ENCODE measurements at regions not wholly inside any gene's neighbourhood (a gene's known extent, or its start where the extent isn't known, plus 50 kb on each side); places are given as distances from the start of the nearest gene placed in this dataset.
"Not testable (repeated sequence)": the region's sequence is repeated elsewhere in the genome, so short reads cannot be mapped to it uniquely, and the experiment has no call there.

DNA sequence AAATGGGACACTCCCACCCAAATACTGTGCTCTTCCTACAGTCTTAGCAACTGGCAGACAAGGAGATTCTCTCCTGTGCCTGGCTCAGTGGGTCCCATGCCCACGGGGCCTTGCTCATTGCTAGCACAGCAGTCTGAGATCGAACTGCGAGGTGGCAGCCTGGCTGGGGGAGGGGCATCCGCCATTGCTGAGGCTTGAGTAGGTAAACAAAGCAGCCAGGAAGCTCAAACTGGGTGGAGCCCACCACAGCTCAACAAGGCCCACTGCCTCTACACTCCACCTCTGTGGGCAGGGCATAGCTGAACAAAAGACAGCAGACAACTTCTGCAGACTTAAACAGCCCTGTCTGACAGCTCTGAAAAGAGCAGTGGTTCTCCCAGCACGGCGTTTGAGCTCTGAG lies 174.8 kb downstream of the COL12A1 start:
- not testable (repeated sequence) for DNase-seq

DNA sequence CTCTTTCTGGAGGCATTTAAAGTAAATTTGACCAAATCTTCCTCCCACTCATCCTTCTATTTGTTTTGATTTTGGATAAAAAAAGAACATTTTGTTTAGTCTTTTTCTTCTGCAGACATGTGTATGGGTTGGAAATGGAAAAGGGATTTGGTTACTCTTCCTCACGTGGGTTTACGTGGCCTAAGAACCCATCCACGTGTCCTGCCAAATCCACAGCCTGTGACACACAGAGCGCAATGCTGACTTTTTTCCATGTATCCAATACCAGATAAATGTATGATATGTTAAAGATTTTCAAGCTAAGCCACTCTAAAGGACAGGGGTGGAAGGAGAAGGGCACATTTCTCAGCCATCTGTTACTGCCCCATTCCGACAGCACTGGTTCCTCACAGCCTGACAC lies 176.5 kb downstream of the COL12A1 start:
- no peak for DNase-seq

DNA sequence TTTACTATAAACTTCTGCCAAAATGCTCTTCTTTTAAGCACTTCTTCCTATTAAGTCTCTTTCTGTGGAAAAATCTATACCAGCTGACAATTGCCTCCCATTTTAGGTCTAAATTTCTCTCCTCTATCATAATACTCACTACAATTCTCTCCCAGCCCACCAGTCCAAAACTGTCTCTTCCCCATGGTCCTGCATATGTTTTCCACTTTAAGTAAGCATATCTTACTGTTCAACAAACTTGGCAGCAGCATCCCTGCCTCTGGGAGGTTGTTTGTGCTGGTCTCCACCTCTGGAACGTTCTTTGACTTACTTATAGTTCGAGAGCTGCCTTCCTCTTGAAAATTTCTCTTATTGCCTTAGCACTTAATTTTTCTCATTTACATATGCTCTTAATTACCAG lies 180.5 kb downstream of the COL12A1 start:
- DNase-seq, result no peak

DNA sequence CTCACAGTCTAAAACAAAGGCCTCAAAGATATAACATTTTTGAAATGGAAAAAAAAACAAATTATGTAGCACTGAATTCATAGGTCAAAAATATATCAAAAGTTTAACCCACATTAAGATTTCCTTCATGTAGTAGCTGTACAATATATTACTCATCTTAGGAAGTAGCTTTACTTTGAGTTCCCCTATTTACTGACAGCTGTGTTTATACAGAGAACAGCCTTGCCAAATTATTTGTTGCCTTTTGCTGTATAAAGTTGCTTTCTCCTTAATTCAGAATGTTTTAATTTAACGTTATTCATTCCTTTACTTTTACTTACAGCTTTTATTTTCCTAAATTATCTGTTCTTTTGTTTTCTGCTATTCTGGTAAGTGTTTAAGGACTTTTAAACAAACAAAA lies 181.0 kb downstream of the COL12A1 start:
- DNase-seq, result no peak

DNA sequence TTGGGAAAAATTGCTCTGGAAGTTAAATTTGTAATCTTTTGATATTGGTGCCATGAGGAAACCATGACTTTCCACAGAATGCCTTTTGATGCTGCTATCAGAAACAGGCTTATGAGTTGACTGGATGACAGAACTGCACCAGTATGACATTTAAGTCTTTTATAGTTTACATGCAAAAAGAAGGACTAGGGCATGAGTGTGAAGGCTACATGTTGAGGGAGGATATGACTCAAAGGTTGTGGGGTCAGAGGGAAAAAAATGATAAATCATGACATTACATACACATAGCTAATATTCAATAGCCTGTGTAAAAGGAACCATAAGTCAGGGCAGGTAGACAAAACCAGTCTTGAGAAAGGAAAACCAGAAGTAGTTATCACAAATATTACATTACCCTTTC lies 182.2 kb downstream of the COL12A1 start:
- DNase-seq, result no peak

DNA sequence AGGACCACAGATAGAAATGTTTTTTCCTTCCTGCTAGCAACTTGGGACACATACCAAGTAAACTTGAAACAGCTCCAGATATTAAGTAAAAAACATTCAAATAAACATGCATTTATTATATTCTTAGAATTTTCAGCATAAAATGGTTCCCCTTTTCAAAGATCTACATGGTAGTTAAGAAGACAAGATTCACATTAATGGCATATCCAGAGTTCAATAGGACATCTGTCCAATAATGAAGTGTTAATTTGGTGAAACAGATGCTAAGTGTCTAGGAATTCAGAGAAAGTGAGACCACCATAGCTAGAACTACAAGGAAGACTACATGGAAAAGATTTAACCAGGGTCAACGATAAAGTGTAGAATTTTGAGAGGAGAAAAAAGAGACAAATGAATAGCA lies 184.9 kb downstream of the COL12A1 start:
- DNase-seq, result no peak

DNA sequence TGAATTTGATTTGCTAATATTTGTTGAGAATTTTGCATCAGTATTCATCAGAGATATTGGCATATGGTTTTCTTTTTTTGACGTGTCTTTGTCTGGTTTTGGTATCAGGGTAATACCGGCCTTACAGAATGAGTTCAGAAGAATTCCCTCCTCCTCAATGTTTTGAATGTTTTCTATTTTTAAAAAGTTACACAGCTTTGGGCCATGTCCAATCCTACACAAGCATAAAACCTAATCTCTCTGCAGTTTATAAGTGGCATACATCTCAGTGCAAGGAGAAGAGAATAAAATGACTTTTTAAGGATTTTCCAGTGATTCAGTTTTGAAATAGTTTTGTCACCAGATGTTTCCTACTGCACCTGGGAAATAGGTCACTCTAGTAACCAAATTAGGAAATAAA lies 185.5 kb downstream of the COL12A1 start:
- no peak for DNase-seq

DNA sequence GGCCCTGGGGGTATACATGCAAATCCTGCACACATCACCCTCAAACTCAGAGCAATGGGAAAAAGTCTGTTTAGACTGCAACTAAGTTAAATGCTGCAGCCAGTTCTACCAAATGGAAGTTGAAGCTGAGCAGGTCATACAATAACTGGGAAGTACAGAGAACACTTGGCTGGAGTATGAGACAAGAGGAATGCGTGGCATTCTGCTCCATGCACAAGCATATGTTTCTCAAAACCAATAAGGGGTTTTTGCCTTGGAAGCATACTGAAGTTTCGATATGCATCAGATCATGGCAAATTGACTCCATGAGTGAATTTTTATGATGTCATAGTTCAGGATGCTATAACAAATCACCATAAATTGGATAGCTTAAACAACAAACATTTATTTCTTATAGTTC lies 193.8 kb downstream of the COL12A1 start:
- DNase-seq, result no peak

DNA sequence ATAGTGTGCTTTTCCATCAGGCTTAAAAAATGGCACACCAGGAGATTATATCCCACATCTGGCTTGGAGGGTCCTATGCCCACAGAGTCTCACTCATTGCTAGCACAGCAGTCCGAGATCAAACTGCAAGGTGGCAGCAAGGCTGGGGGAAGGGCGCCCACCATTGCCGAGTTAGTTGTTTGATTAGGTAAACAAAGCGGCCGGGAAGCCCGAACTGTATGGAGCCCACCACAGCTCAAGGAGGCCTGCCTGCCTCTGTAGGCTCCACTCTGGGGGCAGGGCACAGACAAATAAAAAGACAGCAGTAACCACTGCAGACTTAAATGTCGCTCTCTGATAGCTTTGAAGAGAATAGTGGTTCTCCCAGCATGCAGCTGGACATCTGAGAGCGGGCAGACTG lies 201.9 kb downstream of the COL12A1 start:
- not testable (repeated sequence) for DNase-seq

DNA sequence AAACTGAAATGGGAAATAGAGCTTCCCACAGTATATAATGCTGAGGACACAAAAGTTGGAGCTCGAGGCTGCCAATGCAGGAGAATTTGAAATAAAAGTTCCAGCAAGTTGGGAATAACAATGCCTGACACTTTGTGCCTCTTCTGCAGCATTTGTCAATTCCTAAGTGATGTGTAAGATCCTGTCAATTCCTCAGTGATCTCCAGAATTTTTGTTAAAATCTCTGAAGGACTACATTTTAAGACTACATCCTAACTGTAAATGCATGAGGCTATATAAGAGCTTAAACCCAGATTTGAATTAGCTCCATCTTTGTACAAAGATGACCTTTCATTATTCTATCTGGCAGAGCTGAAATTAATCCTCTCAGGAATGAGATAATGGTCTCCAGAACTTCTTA lies 208.2 kb downstream of the COL12A1 start:
- no peak for DNase-seq

DNA sequence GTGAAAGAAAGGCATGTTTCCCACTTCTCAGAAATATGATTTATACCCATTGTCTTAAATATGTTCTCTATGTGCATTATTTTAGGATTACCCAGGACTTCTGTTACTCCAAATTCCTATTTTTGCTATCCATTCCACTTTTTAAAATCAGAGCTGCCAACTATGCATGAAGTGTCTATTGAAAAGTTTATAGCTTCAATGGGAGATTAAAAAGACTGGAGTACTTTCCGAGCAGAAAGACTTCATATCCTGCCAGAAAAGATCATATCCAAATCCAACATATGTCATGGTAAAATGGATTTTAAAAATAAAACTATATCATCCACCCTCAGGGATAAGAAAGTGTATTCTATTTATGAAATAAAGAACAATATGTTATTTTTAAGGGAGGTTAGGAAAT lies 212.7 kb downstream of the COL12A1 start:
- no peak for DNase-seq

DNA sequence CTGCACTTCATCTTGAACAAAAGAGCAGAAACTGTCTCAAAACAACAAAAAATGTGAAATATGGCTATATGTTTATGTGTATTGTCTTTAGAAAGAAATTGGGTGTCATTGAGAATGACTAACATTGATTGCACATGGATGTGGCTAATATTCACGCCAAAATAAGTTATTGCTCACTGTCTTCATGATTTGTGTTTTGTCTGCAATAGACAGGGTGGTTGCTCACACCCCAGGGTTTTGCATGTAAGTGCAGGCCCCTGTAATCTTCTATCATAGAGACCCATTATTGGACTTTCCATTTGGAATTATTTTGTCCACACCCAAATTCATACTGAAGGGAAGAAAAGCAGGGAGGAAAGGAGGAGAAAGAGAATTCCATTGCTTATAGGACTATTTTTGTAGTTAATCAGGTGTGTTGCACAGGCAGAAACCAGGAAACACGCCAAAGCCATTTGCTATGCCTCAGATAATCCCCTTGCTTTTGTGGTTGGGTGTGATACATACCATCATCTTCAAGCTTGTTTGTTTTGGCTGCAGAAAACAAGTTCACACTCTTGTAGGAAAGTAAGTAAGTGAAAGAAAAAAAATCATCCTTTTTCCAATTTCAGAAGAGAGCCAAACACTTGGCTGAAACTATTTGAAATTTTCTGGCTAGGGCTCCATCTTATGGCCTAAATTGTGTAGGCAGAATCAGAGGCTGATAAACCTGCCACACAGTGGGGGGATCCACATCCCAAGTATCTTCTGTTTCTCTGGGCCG lies 214.1 kb downstream of the COL12A1 start:
- no peak for DNase-seq

DNA sequence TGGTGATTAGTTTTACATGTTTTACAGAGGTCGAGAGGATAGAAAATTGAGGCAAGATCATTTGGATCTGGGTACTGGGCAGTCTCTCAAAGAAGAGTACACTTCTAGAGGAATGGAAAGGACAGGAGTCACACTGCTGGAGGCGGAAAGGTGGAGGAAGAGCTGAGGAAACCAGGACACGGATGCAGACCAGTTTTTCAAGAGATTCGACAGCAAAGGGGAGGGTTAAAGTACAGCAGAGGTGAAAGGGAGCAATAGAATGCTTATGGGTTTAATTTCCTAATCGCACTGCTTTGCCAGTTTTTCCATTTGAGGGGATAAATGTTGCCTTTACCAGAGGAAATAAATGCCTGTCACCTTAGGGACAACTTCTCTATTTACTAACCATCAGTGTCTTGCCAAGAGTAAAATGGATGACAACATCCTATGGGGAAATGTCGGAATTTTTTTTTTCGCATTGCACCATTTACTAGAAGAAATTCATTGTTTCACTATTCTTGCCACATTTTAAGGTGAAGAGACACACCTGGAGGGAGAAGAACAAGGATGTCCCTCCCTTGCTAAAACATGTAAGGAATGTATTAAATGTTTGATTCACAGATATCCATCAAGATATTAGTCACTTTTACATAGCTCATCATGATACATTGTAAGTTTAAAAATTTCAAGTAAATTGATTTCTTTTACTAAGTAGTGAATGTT lies 226.6 kb downstream of the COL12A1 start:
- DNase-seq, result no peak

DNA sequence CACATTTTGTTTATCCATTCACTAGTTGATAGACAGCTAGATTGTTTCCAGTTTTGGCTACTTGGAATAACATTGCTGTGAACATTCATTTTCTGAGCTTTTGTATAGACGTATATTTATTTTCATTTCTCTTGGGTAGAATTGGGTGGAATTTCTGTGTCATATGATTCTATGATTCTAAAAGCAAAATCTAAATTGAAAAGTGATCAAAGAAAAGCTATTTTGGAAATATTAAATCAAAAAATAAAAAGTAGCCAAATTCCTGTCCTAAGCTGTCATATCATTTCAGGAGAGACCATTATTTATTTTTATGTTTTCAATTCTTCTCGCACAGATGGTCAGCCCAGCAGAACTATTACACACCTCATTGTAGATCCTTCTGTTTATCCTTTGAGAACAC lies 229.2 kb downstream of the COL12A1 start:
- no peak for DNase-seq

DNA sequence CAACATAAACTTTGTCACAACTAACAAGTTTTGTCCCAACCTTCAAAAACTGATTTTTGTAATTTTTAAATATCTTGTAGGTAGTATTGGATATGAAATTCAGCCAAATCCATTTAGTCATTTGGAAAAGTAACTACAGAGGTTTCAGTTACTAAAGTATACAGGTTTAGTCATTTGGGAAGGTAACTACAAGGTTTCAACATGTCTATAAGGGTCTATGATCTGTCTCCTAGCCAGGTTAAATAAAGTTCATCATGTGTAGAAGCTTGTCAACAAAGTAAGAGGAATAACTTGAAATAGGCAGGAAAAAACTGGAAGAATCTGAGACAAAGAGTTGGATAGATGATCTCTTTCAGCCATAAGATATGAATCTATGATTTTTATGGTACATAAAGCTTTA lies 229.8 kb downstream of the COL12A1 start:
- no peak for DNase-seq

DNA sequence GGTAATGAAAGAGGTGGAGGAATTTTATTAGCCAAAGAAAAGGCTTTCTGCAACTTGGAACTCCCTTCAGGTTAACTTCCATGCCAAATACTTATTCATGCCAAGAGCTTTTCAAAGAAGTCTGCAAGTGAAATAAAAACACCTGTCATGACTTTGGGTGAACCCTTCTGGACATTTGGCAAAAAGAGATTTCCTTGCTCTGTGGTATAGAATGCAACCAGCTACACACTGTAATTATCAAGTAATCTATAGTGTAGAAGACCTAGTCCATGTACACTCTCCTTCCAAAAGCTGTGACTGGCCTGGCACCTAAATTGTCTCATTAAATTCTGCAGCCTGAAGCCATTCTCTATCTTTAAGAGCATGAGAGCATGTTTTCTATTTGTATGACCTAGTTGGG lies 232.3 kb downstream of the COL12A1 start:
- no peak for DNase-seq

DNA sequence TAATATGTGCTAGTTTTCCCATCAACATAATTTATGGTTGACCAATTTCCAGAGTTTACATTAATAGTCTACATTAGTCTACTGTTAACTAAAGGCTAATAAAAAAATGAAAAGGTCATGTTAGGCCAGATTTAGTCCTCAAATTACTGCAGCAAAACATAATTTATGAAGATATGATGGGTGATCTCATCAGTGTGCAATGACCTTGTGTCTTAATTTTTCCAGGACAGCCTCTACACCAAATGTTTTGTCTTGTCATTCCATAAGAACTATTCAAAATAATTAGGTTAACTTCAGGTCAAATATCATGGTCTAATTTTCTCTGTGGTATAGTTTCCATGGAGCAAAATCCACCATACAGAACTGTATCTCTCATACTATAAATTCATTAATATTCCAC lies 234.2 kb downstream of the COL12A1 start:
- no peak for DNase-seq

DNA sequence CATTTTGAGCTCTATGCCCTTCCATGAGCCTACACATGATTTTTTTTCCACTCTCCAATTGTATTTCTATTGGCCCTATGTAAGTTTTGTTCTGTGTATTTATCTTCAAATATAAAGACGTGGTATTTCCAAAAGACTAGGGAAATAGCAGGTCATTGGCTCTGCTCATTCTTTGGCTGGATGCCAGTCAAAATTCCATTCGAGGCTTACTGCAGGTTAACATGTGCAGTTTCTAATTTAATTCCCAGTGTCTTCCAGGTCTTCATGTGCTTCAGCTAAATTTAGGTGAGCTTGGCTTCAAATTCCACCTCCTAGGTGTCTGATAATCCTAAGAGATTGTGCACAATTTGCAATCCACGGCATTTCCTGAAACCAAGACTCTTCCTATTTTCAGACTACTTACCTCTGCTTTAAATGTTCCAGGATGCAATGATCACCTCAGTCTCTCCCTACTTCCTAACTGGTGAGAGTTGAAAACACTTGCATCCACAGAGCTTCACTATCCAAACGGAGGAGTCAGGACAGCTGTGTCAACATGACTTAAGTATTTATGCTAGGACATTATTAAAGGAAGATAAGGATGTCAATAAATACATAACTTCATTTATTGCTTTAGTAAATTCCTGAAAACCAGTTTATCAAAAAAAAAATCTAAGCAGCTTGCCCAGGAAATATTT lies 236.1 kb downstream of the COL12A1 start:
- DNase-seq, result no peak

DNA sequence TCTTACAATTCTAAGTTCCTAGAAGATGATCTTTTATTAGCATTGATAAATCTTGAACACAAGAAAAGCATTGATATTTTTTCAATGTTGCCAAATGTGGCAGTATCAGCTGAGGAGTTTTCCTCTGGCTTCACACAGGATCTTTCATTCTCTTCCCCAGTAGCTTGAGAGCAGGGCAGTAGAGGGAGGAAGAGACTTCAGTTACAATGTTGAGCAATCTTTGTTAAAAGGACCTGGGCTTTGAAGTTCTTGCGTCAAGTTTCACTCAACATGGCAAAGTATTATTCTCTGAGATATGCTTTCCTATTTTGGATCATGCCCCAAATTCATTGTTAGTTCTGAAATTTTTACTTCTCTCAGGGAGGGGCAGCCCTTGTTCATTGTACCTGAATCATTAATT lies 238.0 kb downstream of the COL12A1 start:
- no peak for DNase-seq

DNA sequence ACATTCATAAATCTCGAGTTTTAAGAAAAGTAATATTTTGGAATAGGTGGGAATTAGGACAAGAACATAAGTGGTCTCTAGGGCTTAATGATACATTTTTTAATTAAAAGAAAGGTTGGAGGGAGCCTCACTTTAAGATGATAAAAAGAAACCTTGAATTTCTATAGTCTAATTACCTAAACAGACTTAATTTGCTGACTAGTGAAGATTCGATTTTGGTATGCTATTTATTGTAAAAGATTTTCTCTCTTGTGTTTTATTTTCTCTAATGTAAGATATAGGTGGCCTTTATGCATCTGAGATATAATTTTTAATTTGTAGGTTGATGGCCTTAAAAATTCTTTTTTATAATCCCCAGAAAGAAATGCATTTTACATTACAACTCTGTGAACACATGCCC lies 239.1 kb downstream of the COL12A1 start:
- no peak for DNase-seq

DNA sequence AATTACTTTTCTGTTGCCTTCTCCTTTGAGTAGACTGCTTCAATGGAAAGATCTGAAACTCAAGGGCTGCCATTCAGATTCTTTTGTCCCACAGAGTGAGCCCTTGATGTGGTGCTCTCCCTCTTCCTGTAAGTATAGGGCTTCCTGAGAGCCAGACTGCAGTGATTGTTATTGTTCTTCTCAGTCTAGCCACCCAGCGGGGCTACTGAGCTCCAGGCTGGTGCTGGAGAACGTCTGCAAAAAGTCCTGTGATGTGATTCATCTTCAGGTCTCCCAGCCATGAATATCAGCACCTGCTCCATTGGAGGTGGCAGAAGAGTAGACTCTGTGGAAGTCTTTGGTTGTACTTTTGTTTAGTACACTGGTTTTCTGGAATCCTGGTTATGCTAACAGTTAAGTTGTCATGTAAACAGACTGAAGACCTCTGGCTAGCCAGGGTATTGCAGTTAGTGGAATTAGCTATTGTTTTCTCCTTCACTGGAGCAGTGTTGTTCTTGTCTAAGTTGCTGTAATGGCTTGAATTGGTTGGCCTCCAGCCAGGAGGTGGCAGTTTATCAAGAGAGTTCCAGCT lies 240.9 kb downstream of the COL12A1 start:
- no peak for DNase-seq

DNA sequence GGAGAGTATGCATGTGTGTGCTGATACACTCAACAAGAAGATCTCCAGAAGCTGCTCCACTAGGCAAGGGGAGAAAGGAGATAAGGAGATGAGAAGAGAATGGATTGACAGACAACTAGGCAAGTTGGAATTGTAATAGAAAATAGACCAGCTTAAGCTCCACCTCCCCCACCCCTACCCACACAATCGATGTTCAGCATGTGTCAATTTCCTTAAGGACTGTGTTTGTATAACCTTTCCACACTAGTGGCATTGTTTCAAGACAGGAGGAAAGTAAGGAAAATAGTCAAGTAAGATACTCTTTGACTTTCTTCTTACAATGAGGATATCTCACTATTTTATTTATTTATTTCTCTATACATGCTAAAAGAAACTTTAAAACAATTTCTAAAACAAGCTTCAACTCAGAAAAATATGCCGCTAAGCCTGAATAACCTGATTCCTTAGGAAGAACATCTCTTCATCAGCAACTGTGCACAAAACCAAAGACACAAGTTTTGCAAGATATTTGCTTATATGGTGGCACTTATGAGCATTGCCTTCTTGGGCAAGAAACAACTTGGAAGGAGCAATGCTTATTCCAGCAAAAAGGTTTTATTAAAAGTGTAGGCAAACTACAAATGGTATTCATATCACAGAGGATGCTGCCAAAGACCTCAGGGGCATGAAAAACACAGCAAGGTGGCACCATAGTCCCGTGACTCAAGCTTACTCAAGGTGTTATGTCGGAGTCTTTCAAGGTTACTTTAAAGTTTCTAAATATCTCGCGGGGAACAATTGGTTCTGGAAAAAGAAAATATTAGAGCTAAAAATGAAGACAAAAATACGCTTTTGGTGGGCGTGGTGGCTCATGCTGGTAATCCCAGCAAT lies 249.1 kb downstream of the COL12A1 start:
- DNase-seq, result no peak

DNA sequence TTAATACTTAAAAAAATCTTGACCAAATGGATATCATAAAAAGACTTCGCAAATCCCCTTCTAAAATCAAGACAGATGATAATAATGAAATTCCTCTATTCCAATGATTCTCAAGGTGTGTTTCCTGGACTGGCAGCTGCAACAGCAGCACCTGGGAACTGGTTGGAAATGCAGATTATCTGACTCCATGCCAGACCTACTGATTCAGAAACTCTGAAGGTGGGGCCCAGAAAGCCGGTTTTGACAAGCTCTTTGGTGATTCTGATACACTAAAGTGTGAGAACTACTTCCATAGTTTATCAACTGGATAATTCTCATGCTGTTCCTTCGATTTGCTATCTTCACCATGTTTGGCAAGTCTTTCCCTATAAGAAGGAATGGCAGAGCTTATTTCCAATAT lies 252.1 kb downstream of the COL12A1 start:
- DNase-seq, result no peak
